CD4-positive, CD25-positive, alpha-beta regulatory T cell (primary cell): ENCODE measurements at regions not wholly inside any gene's neighbourhood (a gene's known extent, or its start where the extent isn't known, plus 50 kb on each side); places are given as distances from the start of the nearest gene placed in this dataset.
A peak's percentile ranks its signal among the peaks of the same experiment; 100 is the strongest.

ENCODE experiments used
- ATAC-seq, 2 donors: fragments of 150-1000 bp; cut with Tn5 transposase; one replicate each; pipeline ENCODE4 v1.10.0; 2021; ENCODE audit warnings: low read depth in 2 of 2, moderate number of reproducible peaks in 2 of 2, moderate library complexity in 1 of 2
- DNase-seq, 3 donors: peaks; one replicate each; pipeline versions ENCODE4 v3.0.0 to v3.0.0-alpha.2; 2012 to 2022; ENCODE audit warnings: mixed read lengths in 1 of 3
- H3K27ac ChIP-seq: one replicate; pipeline ENCODE4 v1.7.0; 2013; ENCODE audit warnings: mild to moderate bottlenecking, low read length; ENCODE audit not compliant: insufficient read depth, poor library complexity, severe bottlenecking
- H3K27me3 ChIP-seq: one replicate; pipeline ENCODE4 v1.7.0; 2013; ENCODE audit warnings: low read length; ENCODE audit not compliant: control insufficient read depth, insufficient read depth
- H3K36me3 ChIP-seq: one replicate; pipeline ENCODE4 v1.7.0; 2013; ENCODE audit warnings: mild to moderate bottlenecking, low read length, moderate library complexity; ENCODE audit not compliant: control insufficient read depth, insufficient read depth
- H3K4me1 ChIP-seq: 2 replicates; pipeline ENCODE4 v1.7.0; 2013; ENCODE audit warnings: mild to moderate bottlenecking, low read length; ENCODE audit not compliant: insufficient read depth, control insufficient read depth, poor library complexity, severe bottlenecking
- H3K4me3 ChIP-seq: one replicate; pipeline ENCODE4 v1.7.0; 2013; ENCODE audit warnings: low read depth, mild to moderate bottlenecking, low read length, moderate library complexity
- H3K9me3 ChIP-seq, 2 experiments: 1 replicate in 1 of 2; 2 replicates in 1 of 2; pipeline ENCODE4 v1.7.0; 2013; ENCODE audit warnings: low read length in 2 of 2, mild to moderate bottlenecking in 1 of 2, moderate library complexity in 1 of 2; ENCODE audit not compliant: control insufficient read depth in 2 of 2
- H3K27ac Mint-ChIP-seq, 3 donors: one replicate each; pipeline ENCODE4 v1.8.0; 2020 to 2022; ENCODE audit warnings: mild to moderate bottlenecking in 3 of 3, mixed read lengths in 3 of 3, moderate library complexity in 2 of 3
- H3K27me3 Mint-ChIP-seq: one replicate; pipeline ENCODE4 v1.8.0; 2022; ENCODE audit warnings: mild to moderate bottlenecking, mixed read lengths
- H3K36me3 Mint-ChIP-seq: one replicate; pipeline ENCODE4 v1.8.0; 2020; ENCODE audit warnings: mixed read lengths
- H3K4me1 Mint-ChIP-seq, 4 donors: one replicate each; pipeline ENCODE4 v1.8.0; 2020 to 2022; ENCODE audit warnings: mixed read lengths in 4 of 4, mild to moderate bottlenecking in 1 of 4
- H3K4me3 Mint-ChIP-seq, 4 donors: one replicate each; pipeline ENCODE4 v1.8.0; 2020 to 2022; ENCODE audit warnings: mild to moderate bottlenecking in 4 of 4, mixed read lengths in 4 of 4, moderate library complexity in 3 of 4
- H3K9me3 Mint-ChIP-seq, 7 donors: one replicate each; pipeline ENCODE4 v1.8.0; 2020 to 2022; ENCODE audit warnings: mixed read lengths in 7 of 7, mild to moderate bottlenecking in 3 of 7, moderate library complexity in 2 of 7

DNA sequence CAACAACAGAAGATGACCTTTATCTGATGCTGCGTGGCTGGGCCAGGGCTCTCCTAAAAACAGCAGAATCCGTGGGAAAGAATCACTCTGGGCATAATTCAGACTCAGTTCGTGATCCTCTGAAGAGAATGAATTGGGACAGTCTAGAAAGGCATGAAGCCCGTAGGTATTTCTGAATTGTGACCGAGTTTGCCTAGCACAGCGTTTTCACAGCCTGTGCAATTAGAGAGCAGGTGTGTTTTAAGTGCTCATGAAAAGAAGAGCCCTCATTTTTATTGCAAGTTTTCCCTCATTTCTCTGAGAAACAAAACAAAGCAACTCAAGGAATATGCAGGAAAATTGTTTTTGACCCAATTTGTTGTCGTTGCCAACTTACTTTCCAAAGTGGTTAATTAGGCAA, 366.2 kb downstream of the WDR11 start:
- ATAC-seq (no peak), DNase-seq (no peak)
- Mint-ChIP-seq H3K4me1 (no peaks in the 10 kb centered on the region), H3K9me3 (peaks cover 0 to 4% (median 1%) of the 10 kb centered on the region in 7 donors), H3K4me3 (no peak overlapping the region), H3K27ac (no peak overlapping the region), H3K36me3 (no peaks in the 10 kb centered on the region), H3K27me3 (no peaks in the 10 kb centered on the region)
- Histone ChIP-seq H3K27me3 (no peaks in the 10 kb centered on the region), H3K36me3 (no peaks in the 10 kb centered on the region), H3K4me3 (no peak overlapping the region), H3K9me3 (no peaks in the 10 kb centered on the region), H3K4me1 (no peaks in the 10 kb centered on the region), H3K27ac (no peak overlapping the region)

DNA sequence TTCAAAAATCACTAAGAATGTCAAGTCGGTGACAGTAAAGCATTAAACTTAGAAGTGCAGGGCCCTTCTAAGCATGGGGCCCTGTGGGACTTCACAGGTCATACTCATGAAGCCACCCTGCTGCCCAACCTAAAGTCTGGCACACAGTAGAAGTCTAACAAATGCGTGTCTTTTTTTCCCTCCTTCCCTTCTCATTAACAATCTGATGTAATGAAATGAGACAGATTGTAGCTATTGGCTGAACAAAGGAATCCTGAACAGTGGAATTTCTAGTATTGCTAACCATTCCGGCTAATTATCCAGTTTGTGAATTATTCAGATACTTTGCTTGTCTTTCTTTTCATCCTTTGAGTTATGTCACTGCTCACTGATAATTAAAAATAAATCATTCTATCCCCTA, 369.9 kb downstream of the WDR11 start:
- ATAC-seq = no peak

DNA sequence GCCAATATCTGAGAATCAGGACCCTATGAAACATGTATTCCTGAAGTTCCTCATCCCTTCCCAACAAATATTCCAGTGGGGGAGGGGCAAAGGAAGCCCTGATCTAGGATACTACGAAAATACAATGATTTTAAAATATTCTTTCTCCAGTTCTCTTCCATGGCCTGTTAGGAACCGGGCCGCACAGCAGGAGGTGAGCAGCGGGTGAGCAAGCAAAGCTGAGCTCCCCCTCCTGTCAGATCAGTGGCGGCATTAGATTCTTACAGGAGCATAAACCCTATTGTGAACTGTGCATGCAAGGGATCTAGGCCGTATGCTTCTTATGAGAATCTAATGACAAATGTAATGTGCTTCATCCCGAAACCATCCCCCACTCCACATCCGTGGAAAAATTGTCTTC, 370.8 kb downstream of the WDR11 start:
- no peak overlapping the region for H3K27ac ChIP-seq
- H3K36me3 Mint-ChIP-seq = no peaks in the 10 kb centered on the region
- no peak overlapping the region for H3K4me3 ChIP-seq

More for the DNA sequence above, 369.9 kb downstream of the WDR11 start:
- Histone ChIP-seq H3K36me3 (no peaks in the 10 kb centered on the region), H3K27ac (no peak overlapping the region), H3K4me1 (no peaks in the 10 kb centered on the region), H3K9me3 (no peaks in the 10 kb centered on the region), H3K4me3 (no peak overlapping the region), H3K27me3 (no peaks in the 10 kb centered on the region)
- no peaks in the 10 kb centered on the region for H3K27me3 Mint-ChIP-seq
- peaks cover 0 to 4% (median 2%) of the 10 kb centered on the region in 7 donors for H3K9me3 Mint-ChIP-seq
- H3K4me3 Mint-ChIP-seq = no peak overlapping the region
- DNase-seq = no peak
- H3K4me1 Mint-ChIP-seq = no peaks in the 10 kb centered on the region
- H3K36me3 Mint-ChIP-seq = no peaks in the 10 kb centered on the region
- no peak overlapping the region for H3K27ac Mint-ChIP-seq

DNA sequence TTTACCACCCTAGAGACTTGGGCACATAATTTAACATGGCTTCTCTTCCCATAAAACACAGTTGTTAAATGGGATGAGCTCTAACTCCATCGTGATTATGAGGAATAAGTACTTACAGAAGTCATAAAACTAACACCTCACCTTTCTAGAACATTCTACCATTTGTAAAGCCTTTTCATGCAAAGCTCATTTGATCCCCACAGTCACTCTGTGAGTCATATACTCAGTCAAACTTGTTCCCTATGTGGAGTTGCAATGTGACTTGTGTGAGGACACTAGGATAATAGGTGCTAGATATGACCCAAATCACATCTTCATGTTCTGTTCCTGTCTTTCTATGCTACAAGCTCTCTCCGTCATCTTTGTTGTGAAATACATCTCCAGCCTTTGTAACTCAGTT, 371.7 kb downstream of the WDR11 start:
- Histone ChIP-seq H3K27me3 (no peaks in the 10 kb centered on the region), H3K4me1 (no peaks in the 10 kb centered on the region), H3K27ac (no peak overlapping the region), H3K4me3 (no peak overlapping the region), H3K9me3 (no peaks in the 10 kb centered on the region), H3K36me3 (no peaks in the 10 kb centered on the region)
- Mint-ChIP-seq H3K9me3 (peaks cover 0 to 4% (median 2%) of the 10 kb centered on the region in 7 donors), H3K27ac (no peak overlapping the region), H3K36me3 (no peaks in the 10 kb centered on the region), H3K4me1 (no peaks in the 10 kb centered on the region), H3K27me3 (no peaks in the 10 kb centered on the region), H3K4me3 (no peak overlapping the region)
- no peak for DNase-seq
- ATAC-seq = no peak

More for the DNA sequence above, 370.8 kb downstream of the WDR11 start:
- Mint-ChIP-seq H3K27ac (no peak overlapping the region), H3K9me3 (peaks cover 0 to 4% (median 2%) of the 10 kb centered on the region in 7 donors), H3K27me3 (no peaks in the 10 kb centered on the region), H3K4me1 (no peaks in the 10 kb centered on the region), H3K4me3 (no peak overlapping the region)
- DNase-seq (no peak), ATAC-seq (no peak)
- H3K27me3 ChIP-seq = no peaks in the 10 kb centered on the region
- no peaks in the 10 kb centered on the region for H3K36me3 ChIP-seq
- H3K4me1 ChIP-seq = no peaks in the 10 kb centered on the region
- H3K9me3 ChIP-seq = no peaks in the 10 kb centered on the region

GRCh38 chr10:121231079-121231478, 367.2 kb downstream of the FGFR2 start:
- Mint-ChIP-seq H3K9me3 (peaks cover 0 to 9% (median 4%) of the 10 kb centered on the region in 7 donors), H3K27ac (no peak overlapping the region), H3K27me3 (no peaks in the 10 kb centered on the region), H3K4me1 (no peaks in the 10 kb centered on the region), H3K4me3 (no peak overlapping the region), H3K36me3 (no peaks in the 10 kb centered on the region)
- Histone ChIP-seq H3K36me3 (no peaks in the 10 kb centered on the region), H3K4me3 (no peak overlapping the region), H3K4me1 (no peaks in the 10 kb centered on the region), H3K9me3 (no peaks in the 10 kb centered on the region), H3K27me3 (no peaks in the 10 kb centered on the region), H3K27ac (no peak overlapping the region)
- DNase-seq (no peak), ATAC-seq (no peak)

DNA sequence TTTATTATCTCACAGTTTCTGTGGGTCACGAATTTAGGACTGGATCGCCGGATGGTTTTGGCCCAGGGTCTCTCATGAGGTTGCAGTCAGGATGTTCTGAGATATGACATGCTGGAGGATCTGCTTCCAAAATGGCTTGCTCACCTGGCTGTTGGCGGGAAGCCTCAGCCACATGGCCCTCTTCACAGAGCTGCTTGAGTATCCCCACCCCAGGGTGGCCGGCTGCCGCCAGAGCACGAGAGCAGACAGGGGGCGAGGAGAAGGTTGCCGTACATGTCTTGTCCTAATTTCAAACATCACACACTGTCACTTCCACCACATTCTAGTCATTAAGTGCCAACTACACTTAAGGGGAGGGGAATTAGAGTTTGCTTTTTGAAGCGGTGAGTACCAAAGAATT, 365.8 kb downstream of the FGFR2 start:
- Histone ChIP-seq H3K4me3 (no peak overlapping the region), H3K4me1 (no peaks in the 10 kb centered on the region), H3K9me3 (peaks cover under 1% of the 10 kb centered on the region in 2 experiments), H3K27me3 (no peaks in the 10 kb centered on the region), H3K27ac (no peak overlapping the region), H3K36me3 (no peaks in the 10 kb centered on the region)
- no peak overlapping the region for H3K27ac Mint-ChIP-seq
- DNase-seq (no peak), ATAC-seq (no peak)
- no peaks in the 10 kb centered on the region for H3K27me3 Mint-ChIP-seq
- H3K4me3 Mint-ChIP-seq = no peak overlapping the region
- peaks cover 4 to 13% (median 4%) of the 10 kb centered on the region in 7 donors for H3K9me3 Mint-ChIP-seq
- H3K4me1 Mint-ChIP-seq = no peaks in the 10 kb centered on the region
- no peaks in the 10 kb centered on the region for H3K36me3 Mint-ChIP-seq

DNA sequence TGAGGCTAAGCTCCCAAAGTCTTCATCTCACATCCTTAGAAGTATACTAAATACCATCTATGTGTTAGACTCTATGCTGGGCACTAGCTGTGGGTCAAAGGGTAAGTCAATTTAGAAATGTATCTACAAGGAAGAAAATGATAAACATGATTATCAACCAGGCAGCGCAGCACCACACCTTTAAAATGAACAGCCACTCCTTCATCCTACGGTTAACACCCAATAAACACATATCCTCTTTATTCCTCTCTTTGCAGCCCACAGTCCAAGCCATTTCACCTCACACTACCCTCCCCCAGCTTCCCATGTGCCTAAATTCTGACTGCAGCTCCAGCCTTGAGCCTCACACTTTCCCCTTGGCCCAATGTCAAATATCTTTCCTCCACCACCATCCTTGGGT, 362.6 kb downstream of the FGFR2 start:
- H3K4me1 Mint-ChIP-seq = no peaks in the 10 kb centered on the region
- H3K27me3 Mint-ChIP-seq = no peaks in the 10 kb centered on the region
- peaks cover 0 to 14% (median 6%) of the 10 kb centered on the region in 7 donors for H3K9me3 Mint-ChIP-seq
- Histone ChIP-seq H3K4me3 (no peak overlapping the region), H3K4me1 (no peaks in the 10 kb centered on the region), H3K36me3 (no peaks in the 10 kb centered on the region), H3K9me3 (peaks cover 3 to 8% of the 10 kb centered on the region in 2 experiments), H3K27ac (no peak overlapping the region), H3K27me3 (no peaks in the 10 kb centered on the region)
- H3K36me3 Mint-ChIP-seq = no peaks in the 10 kb centered on the region
- ATAC-seq (no peak), DNase-seq (no peak)
- no peak overlapping the region for H3K27ac Mint-ChIP-seq
- peak overlapping the region in 1 of 4 donors; percentile 66 for H3K4me3 Mint-ChIP-seq

DNA sequence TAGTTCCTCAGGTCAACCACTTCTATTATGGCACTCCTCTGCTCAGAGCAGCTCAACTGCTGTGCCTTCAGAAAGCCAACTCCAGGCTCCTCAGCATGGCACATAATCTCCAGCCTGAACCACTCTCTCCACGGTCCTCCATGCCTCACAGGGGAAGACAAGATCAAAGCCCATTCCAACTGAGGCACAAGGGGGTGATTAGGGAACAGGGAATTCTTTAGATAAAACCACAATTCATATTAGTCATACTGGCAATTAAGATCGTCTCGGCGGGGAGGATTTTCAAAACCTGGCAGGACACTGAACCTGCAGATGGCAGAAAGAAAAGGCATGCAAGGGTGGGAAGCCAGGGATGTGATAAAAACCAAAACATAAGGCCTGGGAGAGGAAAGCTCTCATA, 361.6 kb downstream of the FGFR2 start:
- H3K4me1 ChIP-seq = no peaks in the 10 kb centered on the region
- H3K27ac ChIP-seq = no peak overlapping the region
- ATAC-seq (no peak), DNase-seq (no peak)
- H3K27me3 Mint-ChIP-seq = no peaks in the 10 kb centered on the region
- no peaks in the 10 kb centered on the region for H3K36me3 ChIP-seq
- peaks cover 0 to 14% (median 3%) of the 10 kb centered on the region in 7 donors for H3K9me3 Mint-ChIP-seq
- no peaks in the 10 kb centered on the region for H3K27me3 ChIP-seq
- H3K4me3 Mint-ChIP-seq = no peak overlapping the region
- peaks cover 3 to 8% of the 10 kb centered on the region in 2 experiments for H3K9me3 ChIP-seq
- no peaks in the 10 kb centered on the region for H3K36me3 Mint-ChIP-seq
- H3K4me3 ChIP-seq = no peak overlapping the region
- no peak overlapping the region for H3K27ac Mint-ChIP-seq
- no peaks in the 10 kb centered on the region for H3K4me1 Mint-ChIP-seq
